GM19240 (cell line): ENCODE measurements at regions not wholly inside any gene's neighbourhood (a gene's known extent, or its start where the extent isn't known, plus 50 kb on each side); places are given as distances from the start of the nearest gene placed in this dataset.

Experiments
- DNase-seq: peaks from one replicate; pipeline ENCODE4 v3.0.0; 2011; ENCODE audit warnings: low spot score; ENCODE audit not compliant: insufficient read length

DNA sequence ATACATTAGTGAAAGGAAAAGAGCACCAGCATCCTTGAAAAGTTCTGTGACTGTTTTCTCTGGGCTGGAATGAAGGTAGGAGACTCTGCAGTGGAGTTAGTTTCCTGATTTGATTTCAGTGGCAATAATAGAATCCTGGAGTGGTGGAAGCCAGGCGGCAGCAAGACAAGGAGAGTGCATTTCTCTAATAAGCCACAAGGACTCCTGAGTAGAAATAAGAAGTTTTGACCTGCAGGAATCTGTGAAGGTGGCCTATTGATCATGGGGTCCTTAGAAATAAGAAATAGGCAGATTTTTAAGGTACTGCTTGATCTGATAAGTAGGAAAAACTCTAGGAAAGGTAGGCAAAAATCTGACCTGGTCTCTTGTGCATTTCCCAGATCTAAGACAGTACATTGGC is 68.4 kb upstream of the ELOVL5 start:
- DNase-seq: no peak

DNA sequence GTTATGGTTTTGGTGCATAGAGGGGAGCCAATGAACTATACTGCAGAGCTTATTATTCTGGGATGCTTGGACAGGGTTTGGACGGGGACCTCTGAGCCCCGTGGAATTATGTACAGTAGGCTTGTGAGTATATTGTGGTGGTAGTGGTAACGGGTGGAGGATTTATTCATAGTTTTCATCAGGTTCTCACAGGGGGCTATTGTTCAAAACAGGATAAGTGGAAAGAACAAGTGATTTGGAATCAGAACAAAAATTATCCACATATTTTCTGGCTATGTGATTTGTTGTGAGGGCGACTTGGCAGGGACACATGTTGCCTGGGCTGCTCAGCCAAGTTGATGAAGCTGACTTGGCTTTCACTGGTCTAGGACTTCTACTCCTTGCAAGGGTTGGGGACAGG is 64.6 kb upstream of the ELOVL5 start:
- no peak for DNase-seq

DNA sequence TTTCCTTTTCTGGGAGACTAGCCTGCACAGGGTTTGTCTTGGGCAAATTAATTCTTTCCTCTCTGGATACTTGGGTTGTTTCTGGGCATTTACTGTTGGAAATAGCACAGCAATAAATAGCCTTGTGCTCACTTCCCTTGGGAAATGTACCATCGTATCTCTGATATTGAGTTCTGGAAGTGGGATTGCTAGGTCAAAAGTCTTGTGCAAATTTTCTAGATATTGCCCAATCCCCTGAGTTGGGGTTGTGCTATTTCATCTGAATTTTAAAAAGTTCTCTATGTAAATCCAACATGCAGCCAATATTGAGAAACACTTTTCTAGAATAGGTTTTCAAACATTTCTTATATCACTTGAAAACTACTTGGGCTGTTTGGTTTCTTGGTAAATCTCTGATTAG is 64.0 kb upstream of the ELOVL5 start:
- no peak for DNase-seq

DNA sequence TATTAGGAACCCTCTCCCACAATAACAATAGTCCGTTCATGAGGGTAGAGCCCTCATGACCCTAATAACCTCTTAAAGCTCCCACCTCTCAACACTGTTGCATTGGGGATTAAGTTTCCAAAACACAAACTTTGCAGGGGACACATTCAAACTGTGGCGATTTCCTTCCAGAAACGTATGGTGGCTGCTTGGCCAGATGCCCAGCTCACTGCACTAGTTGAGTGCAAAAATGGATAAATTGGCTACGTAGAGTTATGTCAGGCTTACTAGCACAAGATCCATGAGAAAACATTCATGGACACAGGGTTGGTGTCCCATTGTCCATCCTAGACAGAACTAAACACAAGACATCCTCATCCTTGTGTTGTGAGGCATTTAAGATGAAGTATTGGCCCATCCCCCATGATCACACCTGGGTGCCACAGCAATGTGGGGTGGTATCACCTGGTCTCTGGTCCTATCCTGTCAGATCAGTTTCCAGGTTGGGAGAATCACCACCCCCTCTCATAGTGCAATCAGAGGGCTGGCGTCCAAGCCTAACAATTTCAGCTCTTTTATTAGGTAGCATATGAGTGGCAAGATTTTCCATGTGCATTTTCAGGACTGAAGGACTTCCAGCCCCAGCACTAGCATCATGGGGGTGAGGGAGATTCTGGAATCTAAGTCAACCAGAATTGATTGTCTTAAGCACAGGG is 63.4 kb upstream of the ELOVL5 start:
- no peak for DNase-seq

DNA sequence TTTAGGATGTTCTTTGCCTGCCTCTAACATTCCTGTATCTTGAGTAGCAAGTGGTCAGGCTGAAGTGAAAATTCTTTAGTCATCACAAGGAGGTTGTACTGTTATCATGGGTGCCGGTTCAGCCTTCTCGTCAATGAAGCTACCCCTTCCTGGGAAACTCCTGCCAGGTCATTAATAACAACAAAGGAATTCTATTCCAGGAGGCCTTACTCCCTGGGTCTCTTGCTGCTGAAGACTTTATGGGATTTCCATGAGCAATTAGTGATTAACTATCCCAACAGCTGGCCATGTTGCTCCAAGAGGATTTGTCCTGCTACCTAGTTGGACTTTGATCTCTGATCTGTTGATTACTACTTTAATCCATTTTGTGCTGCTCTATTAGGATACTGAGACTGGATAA is 62.7 kb upstream of the ELOVL5 start:
- no peak for DNase-seq

DNA sequence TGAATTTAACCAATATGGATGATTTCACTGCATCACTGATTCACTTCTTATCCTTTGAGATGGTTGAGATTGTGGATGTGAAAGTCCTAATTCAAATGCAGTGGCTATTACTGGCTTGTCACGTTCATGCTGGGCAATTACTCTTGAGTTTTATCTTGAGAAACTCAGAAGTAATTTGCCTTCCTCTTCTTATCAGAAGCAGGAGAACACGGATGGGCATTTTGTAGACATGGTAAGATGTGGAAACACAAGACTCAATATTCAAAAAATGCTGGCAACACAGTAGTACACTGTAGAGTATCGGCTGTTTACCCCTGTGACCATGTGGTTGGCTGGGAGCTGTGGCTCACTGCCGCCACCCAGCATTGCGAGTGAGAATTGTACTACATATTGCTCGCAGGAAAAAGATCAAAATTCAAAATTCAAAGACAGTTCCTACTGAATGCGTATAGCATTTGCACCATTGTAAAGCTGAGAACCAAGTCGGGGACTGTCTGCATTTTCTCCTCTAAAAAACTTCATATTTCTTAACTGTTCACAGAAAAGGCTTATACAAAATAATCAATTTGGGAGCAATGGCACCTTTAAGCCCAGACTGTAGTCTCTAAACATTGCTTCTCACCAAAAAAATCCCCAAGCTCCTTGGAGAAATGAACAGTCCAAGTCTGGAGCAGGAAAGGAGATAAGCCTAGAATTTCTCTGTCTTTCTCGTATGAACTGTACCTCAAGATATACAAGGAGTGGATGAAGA is 61.9 kb upstream of the ELOVL5 start:
- DNase-seq: peak; percentile 23

DNA sequence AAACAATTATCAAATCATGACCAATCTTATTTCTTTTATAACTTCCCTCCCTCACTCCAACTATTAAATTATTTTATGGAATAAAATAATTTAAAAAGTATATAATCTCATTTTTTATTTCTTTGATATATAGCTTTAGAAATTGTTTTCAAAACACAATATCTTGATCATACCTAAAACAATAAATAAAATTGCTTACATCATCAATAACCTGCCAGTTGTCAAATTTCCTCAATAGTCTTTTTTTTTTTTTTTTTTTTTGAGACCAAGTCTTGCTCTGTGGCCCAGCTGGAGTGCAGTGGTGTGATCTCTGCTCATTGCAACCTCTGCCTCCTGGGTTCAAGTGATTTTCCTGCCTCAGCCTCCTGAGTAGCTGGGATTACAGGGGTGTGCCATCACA is 60.1 kb upstream of the ELOVL5 start:
- no peak for DNase-seq

DNA sequence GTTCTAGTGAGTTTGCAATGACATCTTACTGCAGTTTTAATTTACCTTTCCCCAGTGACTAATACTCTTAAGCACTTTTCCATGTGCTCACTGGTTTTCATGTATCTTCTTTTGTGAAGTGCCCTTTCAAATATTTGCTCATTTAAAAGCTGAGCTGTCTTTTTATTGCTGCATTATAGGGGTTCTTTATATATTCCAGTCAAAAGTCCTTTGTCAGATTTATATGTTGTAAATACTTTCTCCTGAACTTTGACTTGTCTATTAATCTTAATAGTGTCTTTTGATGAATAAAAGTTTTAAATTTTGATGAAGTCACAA is 50.2 kb upstream of the ELOVL5 start:
- no peak for DNase-seq

DNA sequence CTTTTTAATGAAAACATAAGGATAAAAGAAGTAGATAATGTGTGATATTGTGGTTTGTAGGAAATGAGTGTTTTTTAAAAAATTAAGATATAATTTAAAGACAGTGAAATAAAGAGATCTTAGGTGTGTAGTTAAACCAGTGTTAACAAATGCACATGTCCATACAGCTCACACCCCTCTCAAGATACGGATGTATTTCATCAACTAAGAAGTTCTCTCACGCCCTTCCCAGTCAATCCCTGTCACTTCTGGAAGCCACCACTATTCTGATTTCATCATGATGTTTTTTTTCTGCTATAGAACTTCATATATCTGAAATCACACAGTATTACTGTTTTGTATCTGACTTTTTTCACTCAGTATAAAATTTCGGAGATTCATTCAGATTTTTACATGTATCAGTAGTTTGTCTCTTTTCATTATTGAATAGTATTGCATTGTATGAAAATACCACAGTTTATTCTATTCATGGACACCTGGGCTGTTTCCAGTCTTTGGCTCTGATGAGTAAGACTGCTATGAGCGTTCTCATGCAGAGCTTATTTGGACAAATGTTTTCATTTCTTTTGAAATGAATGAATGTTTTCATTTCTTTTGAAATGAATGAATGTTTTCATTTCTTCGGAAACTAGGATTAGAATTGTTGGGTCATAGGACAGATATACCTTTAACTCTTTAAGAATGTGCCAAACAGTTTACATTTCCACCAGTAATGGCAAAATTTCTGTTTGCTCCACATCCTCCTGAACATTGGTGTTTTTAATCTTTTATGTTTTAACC is 49.7 kb upstream of the ELOVL5 start:
- no peak for DNase-seq
